ENCODE measurements at regions not wholly inside any gene's neighbourhood (a gene's known extent, or its start where the extent isn't known, plus 50 kb on each side); places are given as distances from the start of the nearest gene placed in this dataset.

DNA sequence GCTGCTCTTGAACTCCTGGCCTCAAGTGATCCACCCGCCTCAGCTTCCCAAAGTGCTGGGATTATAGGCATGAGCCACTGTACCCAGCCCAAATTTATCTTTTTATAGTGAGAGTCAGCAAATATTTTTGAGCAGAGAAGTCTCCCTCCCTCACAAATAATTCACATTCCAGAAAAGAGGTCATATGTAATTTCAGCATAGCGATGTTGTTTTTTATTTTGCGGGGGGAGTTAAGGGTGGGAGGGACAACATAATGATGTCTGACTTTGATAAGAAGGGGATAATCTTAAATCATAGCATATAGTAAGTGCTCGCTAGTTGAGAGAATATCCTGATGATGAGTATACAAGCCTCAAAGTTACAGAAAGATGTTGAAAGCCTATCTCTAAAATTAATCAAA is 1090.2 kb upstream of the ACVR2A start:
- Mint-ChIP-seq H3K4me1 (ENCODE audit: low read depth, unreplicated experiment) (no peaks in the 10 kb centered on the region), H3K27ac (ENCODE audit: unreplicated experiment) (no peak overlapping the region), H3K27me3 (ENCODE audit: low read depth, unreplicated experiment) (no peaks in the 10 kb centered on the region), H3K9me3 (ENCODE audit: unreplicated experiment) (no peaks in the 10 kb centered on the region), H3K4me3 (ENCODE audit: unreplicated experiment) (no peak overlapping the region), H3K36me3 (ENCODE audit: low read depth, unreplicated experiment) (no peaks in the 10 kb centered on the region)
- TF ChIP-seq EZH2 (IDR thresholded peaks at IDR 0.05; ENCODE audit: insufficient read depth, low read length) = no peak
- TF ChIP-seq, protein P1, sequence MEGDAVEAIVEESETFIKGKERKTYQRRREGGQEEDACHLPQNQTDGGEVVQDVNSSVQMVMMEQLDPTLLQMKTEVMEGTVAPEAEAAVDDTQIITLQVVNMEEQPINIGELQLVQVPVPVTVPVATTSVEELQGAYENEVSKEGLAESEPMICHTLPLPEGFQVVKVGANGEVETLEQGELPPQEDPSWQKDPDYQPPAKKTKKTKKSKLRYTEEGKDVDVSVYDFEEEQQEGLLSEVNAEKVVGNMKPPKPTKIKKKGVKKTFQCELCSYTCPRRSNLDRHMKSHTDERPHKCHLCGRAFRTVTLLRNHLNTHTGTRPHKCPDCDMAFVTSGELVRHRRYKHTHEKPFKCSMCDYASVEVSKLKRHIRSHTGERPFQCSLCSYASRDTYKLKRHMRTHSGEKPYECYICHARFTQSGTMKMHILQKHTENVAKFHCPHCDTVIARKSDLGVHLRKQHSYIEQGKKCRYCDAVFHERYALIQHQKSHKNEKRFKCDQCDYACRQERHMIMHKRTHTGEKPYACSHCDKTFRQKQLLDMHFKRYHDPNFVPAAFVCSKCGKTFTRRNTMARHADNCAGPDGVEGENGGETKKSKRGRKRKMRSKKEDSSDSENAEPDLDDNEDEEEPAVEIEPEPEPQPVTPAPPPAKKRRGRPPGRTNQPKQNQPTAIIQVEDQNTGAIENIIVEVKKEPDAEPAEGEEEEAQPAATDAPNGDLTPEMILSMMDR (IDR thresholded peaks at IDR 0.05; ENCODE audit: insufficient read depth, low read depth, low read length) = no peak
- FAIRE-seq (no peak), DNase-seq (ENCODE audit: low read depth) (no peak)
- no peak overlapping the region for H3K4me3 ChIP-seq (ENCODE audit: insufficient read depth, low read depth, low read length)
- no peak overlapping the region for H3K9ac ChIP-seq (ENCODE audit: low read length)
- H3K9me3 ChIP-seq (ENCODE audit: insufficient read depth, low read depth, low read length) = no peaks in the 10 kb centered on the region
- no peak overlapping the region for H2AFZ ChIP-seq (ENCODE audit: low read depth, low read length)
- H3K36me3 ChIP-seq (ENCODE audit: insufficient read depth, low read length) = no peaks in the 10 kb centered on the region
- H3K79me2 ChIP-seq (ENCODE audit: insufficient read depth, low read length) = no peaks in the 10 kb centered on the region
- no peak overlapping the region for H3K4me2 ChIP-seq (ENCODE audit: low read length)
- H4K20me1 ChIP-seq (ENCODE audit: insufficient read depth, low read length) = no peaks in the 10 kb centered on the region
- no peaks in the 10 kb centered on the region for H3K4me1 ChIP-seq (ENCODE audit: insufficient read depth, low read length)
- no peak overlapping the region for H3K27ac ChIP-seq (ENCODE audit: low read depth, low read length)
- no peaks in the 10 kb centered on the region for H3K27me3 ChIP-seq (ENCODE audit: insufficient read depth, low read length)

DNA sequence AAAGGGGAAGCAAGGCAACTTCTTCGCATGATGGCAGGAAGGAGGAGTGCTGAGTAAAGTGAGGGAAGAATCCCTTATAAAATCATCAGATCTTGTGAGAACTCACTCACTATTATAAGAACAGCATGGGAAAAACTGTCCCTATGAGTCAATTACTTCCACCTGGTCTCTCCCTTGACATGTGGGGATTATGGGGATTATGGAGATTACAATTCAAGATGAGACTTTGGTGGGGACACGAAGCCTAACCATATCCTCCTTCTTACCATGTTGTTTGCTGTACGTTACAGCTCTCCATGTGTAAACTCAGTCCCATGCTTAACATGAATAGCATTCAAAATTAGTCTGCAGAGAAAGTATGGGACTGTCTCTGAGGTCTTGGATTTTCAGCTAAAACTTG is 1096.8 kb upstream of the ACVR2A start:
- no peaks in the 10 kb centered on the region for H3K79me2 ChIP-seq (ENCODE audit: insufficient read depth, low read length)
- H3K36me3 ChIP-seq (ENCODE audit: insufficient read depth, low read length) = no peaks in the 10 kb centered on the region
- H3K27ac Mint-ChIP-seq (ENCODE audit: unreplicated experiment) = no peak overlapping the region
- TF ChIP-seq, protein P1 (IDR thresholded peaks at IDR 0.05; ENCODE audit: insufficient read depth, low read depth, low read length) = no peak
- no peak for TF ChIP-seq EZH2 (IDR thresholded peaks at IDR 0.05; ENCODE audit: insufficient read depth, low read length)
- no peaks in the 10 kb centered on the region for H3K4me1 ChIP-seq (ENCODE audit: insufficient read depth, low read length)
- no peak overlapping the region for H3K9ac ChIP-seq (ENCODE audit: low read length)
- H3K27me3 Mint-ChIP-seq (ENCODE audit: low read depth, unreplicated experiment) = no peaks in the 10 kb centered on the region
- H3K4me2 ChIP-seq (ENCODE audit: low read length) = no peak overlapping the region
- no peak overlapping the region for H3K4me3 Mint-ChIP-seq (ENCODE audit: unreplicated experiment)
- FAIRE-seq = no peak
- DNase-seq (ENCODE audit: low read depth) = no peak
- no peaks in the 10 kb centered on the region for H4K20me1 ChIP-seq (ENCODE audit: insufficient read depth, low read length)
- no peaks in the 10 kb centered on the region for H3K9me3 ChIP-seq (ENCODE audit: insufficient read depth, low read depth, low read length)
- H3K4me3 ChIP-seq (ENCODE audit: insufficient read depth, low read depth, low read length) = no peak overlapping the region
- peaks cover 2% of the 10 kb centered on the region for H3K27me3 ChIP-seq (ENCODE audit: insufficient read depth, low read length)
- no peak overlapping the region for H3K27ac ChIP-seq (ENCODE audit: low read depth, low read length)
- H2AFZ ChIP-seq (ENCODE audit: low read depth, low read length) = no peak overlapping the region
- no peaks in the 10 kb centered on the region for H3K9me3 Mint-ChIP-seq (ENCODE audit: unreplicated experiment)
- no peaks in the 10 kb centered on the region for H3K4me1 Mint-ChIP-seq (ENCODE audit: low read depth, unreplicated experiment)
- no peaks in the 10 kb centered on the region for H3K36me3 Mint-ChIP-seq (ENCODE audit: low read depth, unreplicated experiment)

DNA sequence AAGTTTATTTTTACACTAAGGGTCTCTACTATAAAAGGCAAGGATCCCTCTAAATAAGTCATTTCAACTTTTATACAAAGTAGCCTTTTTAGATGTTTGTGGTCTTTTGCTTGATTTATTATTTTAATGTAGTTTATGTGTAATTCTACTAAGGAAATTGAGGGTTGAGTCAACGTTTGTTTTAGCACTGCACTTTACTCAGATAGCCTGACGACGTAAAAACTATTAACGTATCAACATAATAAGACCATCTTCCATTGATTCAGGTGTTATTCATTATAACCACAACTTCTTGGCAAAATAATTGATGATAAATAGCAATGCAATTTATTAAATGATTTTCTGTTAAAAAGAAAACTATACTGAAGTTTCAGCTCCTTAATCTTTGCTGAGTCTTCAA is 1103.6 kb upstream of the ACVR2A start:
- Histone ChIP-seq H3K36me3 (ENCODE audit: insufficient read depth, low read length) (no peaks in the 10 kb centered on the region), H3K9ac (ENCODE audit: low read length) (no peak overlapping the region), H3K4me2 (ENCODE audit: low read length) (no peak overlapping the region), H3K4me3 (ENCODE audit: insufficient read depth, low read depth, low read length) (no peak overlapping the region), H3K27ac (ENCODE audit: low read depth, low read length) (no peak overlapping the region), H3K79me2 (ENCODE audit: insufficient read depth, low read length) (no peaks in the 10 kb centered on the region), H2AFZ (ENCODE audit: low read depth, low read length) (no peak overlapping the region), H4K20me1 (ENCODE audit: insufficient read depth, low read length) (no peaks in the 10 kb centered on the region), H3K27me3 (ENCODE audit: insufficient read depth, low read length) (peaks cover 2% of the 10 kb centered on the region), H3K4me1 (ENCODE audit: insufficient read depth, low read length) (no peaks in the 10 kb centered on the region), H3K9me3 (ENCODE audit: insufficient read depth, low read depth, low read length) (no peaks in the 10 kb centered on the region)
- Mint-ChIP-seq H3K36me3 (ENCODE audit: low read depth, unreplicated experiment) (no peaks in the 10 kb centered on the region), H3K9me3 (ENCODE audit: unreplicated experiment) (no peaks in the 10 kb centered on the region), H3K27ac (ENCODE audit: unreplicated experiment) (no peak overlapping the region), H3K4me1 (ENCODE audit: low read depth, unreplicated experiment) (no peaks in the 10 kb centered on the region), H3K27me3 (ENCODE audit: low read depth, unreplicated experiment) (no peaks in the 10 kb centered on the region), H3K4me3 (ENCODE audit: unreplicated experiment) (no peak overlapping the region)
- no peak for DNase-seq (ENCODE audit: low read depth)
- no peak for FAIRE-seq
- no peak for TF ChIP-seq EZH2 (IDR thresholded peaks at IDR 0.05; ENCODE audit: insufficient read depth, low read length)
- TF ChIP-seq, protein P1 (IDR thresholded peaks at IDR 0.05; ENCODE audit: insufficient read depth, low read depth, low read length) = no peak

All from astrocyte (in vitro differentiated cells and primary cell).